GM18867 (cell line): ENCODE measurements at regions not wholly inside any gene's neighbourhood (a gene's known extent, or its start where the extent isn't known, plus 50 kb on each side); places are given as distances from the start of the nearest gene placed in this dataset.

Experiments
- ATAC-seq: cut with Tn5 transposase; IDR thresholded peaks from one replicate; pipeline ENCODE4 v1.9.1; 2021; ENCODE audit warnings: mild to moderate bottlenecking, moderate library complexity; ENCODE audit not compliant: unreplicated experiment

DNA sequence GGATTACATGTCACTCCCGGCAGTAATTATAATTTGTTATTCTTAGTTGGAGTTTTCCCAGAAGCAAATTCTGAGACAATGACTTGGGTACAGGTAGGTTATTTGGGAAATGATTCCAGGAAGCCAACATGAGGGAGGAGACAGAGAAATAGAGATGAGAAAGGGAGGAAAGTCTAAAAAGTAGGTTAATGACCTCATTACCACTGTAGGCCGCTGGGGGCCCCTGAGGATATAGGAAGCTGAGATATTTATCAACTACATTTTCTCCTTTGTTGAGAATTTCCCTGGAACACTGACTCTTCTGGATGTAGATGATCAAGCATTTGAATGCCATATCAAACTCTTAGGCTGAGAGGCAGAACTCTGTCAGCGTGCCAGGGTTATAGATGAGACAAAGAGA is 284.3 kb downstream of the ICOS start:
- ATAC-seq = no peak

DNA sequence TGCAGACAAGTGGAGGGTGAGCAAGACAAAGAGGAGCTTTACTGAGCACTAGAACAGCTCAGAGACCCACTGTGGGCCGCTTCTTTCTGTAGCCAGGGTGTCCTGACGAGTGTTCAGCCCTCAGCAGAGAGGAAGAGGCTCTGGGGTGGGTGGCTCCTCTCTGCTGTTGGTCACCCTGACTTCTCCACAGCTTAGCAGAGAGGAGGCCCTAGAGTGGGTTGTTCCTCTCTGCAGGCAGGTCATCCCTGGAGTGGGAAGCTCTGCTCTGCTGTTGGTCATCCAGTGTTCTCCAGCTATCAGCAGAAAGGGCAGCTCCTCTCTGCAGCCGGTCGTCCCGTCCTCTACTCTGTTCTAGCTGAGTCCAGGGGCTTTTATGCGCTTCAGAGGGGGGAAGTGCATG is 286.5 kb downstream of the ICOS start:
- no peak for ATAC-seq

DNA sequence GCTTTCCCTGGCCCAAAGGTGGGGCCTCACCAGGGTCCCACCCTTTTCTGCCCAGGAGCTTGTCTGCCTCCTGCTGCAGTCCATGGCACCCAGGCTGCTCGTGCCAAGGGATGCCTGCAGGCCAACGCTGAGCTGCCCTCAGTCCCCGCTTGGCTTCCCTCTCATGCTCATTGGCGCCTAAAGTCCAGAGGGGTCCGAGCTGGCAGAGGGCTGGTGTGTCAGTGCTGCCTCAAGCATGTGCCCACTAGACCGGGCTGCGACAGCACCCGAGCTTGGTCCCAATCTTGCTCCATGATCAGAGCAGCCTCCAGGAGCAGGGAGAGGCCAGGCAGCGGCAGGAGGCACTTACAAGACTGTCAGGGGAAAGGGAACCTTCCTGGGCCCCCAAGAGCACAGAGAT is 287.0 kb downstream of the ICOS start:
- no peak for ATAC-seq

DNA sequence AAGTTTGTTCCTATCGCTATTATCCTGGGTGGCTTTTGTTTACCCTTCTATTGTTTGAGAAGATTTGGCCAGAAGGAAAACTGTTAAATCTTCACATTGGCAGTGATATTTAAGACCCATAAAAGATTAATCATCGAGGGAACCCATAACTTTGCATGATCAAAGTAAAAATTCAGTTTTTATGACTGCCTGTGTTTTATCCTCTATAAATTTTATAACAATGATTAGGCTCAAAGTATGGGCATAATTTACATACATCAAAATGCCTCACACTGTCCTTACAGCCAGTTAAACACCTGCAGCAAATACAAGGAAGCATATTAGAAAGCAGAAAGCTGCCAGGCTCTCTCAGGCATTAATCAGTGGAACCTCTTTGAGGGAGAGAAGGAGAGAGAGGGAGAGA is 289.1 kb downstream of the ICOS start:
- no peak for ATAC-seq

DNA sequence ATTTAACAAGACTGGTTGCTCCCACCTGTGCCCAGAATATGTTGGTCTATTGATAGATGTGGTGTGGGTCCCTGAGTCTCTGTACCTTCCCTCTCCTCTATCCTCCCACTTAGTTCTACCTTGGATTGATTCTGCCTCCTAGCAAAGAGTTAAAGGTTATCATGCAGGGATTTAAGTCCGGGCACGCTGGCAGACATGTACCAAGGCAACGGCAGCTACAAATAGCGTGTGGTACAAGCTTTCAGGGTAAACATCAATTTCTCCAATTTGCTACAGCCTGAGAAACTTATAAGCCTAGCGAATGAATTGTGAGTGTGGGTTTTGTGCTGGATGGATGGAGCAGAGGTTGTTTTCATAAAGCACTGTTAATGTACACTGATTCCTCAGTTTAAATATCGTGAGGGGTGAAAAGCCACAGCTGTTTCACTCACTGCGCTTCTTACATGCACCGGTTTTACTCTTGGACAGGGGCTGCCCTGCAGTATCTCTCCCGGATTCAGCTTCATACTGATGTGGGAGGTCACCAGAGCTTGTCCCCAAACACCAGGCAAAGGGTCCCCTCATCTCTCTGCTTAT is 289.8 kb downstream of the ICOS start:
- no peak for ATAC-seq

DNA sequence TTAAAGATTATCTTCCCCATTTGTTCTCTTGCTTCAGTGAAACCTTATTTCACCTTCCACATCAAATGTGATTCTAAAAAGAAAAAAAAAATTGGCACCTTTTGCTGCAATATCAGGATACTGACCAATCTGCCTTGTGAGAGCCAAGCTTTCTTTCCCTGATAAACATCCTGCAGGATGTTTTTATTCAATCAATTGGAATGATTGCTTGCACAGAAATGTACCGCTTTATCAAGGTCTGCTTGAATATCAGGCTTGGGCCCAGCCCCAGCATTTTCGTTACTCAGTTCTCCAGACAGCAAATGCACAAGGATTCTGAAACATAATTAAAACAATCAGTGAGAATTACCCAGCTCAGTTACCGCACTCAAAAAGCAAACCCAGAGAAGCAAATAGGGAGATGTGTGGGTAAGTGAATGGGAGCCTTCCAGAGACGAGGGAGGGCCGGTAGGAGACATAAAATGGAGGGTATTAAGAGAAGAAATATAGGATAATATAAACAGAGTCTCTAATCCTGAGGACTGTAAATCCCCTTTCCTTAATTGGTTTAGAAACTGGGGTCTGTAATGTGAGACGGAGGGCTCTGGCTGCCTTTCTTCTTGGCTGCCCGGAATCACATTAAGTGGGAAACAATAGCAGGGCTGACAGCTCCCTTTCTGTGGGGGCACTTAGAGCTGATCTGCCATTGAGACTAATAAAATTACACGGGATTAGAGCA is 291.8 kb downstream of the ICOS start:
- no peak for ATAC-seq

DNA sequence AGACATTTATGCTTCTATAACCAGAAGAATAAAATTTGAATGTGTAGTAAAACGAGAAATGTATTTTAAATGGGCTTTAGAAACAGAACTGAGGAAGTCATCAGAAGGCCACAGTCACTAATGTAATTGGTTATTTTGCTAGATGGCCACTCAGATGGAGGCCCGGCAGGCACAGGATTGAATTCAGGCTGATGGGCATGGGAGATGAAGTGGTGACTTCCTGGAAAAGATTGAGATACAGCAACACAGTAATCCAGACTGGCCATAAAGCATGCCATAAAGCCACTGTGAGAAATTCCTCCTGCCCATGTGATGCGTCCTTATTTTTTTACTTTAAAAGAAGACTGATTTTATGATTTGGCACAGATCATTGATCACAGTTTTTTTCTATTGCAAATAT is 297.7 kb downstream of the ICOS start:
- ATAC-seq = no peak

DNA sequence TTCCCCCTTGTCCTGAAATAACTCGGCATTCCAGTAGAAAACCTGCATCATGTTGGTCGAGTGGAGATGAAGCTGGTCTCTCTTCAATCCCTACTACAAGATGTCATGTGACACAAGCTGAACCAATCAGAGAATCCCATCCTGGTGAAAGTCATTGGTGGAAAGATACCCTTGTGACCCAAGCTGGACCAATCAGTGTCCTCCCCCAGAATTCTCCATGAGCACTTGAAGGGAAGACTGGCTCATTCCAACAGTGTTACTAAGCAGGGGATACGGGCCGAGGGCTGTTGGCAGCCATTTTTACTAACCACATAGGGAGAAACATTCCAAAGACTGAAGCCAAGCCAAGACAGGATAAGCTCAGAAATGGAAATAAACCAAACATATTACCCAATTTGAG is 298.3 kb downstream of the ICOS start:
- ATAC-seq = no peak

DNA sequence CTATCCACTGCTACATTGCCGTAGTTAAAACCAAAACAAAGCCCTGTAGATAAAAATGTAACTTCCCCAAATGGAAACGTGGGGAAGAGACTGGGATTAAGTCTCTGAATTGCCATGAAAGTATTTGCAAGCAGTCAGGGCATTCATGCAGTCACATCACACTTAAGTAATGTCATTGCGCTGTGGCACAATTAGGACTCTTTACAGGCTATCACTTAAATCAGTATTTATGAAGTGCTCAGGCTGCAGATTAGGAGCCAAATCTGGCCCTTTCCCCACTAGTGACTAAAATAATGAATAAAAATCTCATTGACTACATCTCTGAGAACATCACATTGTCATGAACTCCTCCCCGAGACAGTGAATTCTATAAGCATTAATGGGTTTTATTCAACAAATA is 300.9 kb downstream of the ICOS start:
- ATAC-seq = no peak

DNA sequence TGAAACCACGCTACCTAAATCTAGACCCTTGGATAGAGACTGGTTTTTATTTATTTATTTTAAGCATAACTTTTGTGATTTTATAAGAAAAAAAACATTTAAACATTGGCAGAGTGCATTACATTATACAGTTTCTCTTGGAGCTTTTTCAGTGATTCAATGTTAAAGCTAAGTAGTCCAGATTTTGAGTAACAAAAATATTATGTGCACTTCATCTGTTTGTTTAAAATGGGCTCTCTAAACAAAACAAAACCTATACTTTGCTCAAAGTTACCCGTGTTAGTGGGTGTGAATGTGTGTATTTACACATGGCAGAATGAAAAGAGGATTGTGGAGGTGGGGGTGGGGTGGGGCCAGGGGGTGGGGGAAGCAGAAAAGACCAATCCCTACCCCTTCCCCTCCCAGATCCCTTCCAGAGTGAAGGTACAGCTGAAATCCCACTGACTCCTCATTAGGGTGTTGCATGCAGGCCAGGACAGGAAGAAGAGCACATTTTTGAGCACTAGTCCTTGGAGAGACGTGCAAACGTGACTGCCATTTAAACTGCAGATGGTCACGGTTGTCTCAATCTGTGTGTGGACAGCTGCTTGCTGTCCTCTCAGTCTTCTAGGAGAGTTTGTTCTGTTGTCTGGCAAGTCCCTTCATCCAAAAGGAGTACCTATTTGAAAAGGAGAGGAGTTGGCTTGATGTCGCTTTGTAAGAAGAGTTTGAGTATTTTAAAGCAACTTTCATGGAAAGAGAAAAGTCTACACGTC is 303.0 kb downstream of the ICOS start:
- no peak for ATAC-seq

DNA sequence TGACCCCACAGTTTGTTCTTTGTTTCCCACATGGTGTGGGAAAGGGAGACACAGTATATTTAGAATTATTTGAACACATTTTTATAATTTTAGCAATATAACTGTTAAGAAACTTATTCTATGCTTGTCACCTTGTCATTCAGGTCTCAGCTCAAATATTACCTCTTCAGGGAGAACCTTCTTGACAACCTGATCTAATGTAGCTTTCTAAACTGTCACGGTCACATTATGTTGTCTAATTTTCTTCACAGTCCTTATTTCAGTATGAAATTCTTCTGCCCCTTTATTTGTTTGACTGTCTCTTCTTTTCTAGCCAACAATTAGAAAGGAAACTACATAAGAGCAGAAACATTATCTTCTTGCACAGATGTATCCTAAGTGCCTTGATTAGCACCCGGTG is 304.3 kb upstream of the PARD3B start:
- ATAC-seq = no peak

DNA sequence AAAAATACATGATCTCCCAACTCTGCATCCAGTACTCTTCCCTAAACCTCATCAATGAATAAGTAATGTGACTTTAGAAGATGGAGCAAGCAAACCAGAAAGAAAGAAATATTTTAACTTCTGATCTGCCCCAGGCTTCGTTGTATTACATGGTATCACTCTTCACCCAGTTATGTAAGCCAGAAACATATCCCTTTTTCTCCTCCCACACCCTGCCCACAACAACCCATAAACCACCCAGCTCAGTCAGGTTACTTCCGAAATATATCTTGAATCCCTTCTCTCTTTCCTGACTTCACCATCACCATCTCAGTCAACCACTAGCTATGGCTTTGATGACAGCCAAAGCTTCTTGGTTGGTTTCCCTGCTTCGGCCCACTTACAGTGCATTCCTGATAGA is 295.8 kb upstream of the PARD3B start:
- no peak for ATAC-seq

DNA sequence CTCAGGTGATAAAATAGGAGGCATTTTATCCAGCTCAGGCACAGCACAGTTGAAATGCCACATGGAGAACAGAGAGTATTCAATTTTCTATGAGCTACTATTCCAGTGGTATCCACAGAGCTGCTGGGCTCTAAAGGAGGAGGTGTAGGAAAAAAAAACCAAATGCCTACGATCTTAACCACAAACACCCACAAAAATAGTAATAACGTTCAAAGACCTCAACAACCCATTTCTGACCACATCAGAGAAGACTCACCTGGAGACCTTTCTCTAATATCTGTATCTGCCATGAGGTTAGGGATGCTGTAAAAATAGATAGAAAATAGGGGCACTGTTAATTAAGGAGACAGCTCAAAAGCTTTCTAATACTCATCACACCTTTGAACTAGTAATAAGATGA is 294.6 kb upstream of the PARD3B start:
- peak; percentile 22 for ATAC-seq

DNA sequence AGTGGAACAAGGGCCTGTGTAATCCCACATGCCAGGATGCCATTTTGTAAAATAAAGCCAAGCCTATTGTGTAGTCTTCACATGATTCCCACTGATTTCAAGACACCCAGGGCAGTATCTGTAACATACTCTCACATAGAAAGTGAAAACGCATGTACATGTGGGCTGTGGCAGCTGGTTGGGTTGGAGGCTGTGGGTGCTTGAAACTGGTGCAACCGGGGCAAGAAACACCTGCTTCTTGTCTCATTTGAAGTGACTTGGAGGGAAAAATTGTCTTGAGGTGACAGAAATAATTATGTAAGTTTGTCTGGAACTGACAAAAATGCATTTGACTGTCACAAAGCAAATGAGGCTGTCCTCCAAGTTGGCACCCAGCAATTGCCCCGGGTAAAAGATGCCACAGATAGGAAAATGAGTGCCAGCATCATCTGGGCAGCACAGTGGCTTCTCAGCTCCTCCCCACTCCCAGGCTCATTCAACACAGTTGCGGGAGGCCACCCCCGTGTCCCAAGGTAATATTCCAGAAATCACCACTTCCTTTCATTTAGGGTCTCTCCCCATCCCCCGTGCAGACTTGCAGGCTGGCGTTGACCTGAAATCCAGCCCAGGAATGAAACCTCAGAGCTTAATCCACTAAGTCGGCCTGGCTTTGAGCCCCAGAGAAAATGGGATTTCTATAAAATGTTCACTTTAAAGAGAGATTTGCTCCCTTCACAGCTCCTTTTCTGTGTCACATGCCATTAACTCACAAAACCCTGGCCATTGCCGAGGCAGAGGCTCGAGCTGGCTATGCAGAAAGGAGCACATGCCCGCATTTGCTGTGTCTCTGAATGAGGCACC is 293.9 kb upstream of the PARD3B start:
- ATAC-seq = peak; percentile 82

DNA sequence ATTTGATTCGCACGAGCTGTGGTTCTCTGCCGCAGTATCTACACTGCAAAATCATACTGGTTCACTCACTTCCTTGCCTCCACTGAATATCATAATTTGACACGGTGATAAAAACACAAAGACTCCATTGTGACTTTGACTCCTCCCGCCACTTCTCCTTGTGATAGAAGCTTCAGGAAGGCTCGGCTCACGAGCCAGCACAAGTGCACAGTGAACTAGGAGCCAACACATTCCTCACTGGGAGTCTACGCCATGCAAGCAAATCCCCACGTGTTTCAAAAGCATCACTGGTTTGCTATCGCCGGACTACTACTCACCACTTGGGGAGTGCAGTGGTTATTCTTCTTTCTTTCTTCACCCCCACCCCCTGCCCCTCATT is 293.3 kb upstream of the PARD3B start:
- no peak for ATAC-seq

DNA sequence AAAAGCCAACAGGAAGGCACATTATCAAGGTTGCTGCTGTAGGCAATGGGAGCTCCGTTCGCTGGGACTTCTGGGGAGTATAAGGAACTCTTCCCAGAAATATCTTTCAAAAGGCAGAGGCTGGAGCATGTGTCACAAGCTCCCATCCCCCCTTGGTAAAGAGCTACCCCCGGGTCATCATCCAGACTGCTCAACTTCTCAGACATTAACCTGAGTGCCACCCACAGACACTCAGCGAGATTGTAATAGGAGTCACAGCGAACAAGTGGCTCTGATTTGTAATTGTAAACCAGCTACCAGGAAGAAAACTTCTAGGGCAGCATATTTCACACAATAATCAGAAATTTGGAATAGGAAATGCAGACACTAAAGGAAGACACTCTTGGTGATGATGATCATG is 290.2 kb upstream of the PARD3B start:
- ATAC-seq = no peak

DNA sequence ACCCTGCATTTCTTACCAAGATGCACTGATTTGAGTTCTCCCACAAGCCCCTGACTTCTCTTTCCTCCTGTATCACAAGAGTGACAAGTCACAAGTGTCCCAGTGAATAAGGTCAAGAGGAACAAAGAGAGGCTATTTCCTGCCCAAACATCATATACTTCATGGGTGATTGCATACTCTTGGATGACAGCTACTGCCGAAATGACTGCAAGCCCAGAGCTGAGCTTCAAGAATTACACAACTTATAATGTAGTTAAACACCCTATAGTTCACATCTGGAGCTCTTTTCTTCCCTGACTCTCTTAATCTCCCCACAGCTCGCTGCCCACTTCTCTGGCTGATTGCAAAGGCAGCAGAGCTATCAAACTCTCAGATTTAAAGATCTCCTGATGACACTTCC is 289.7 kb upstream of the PARD3B start:
- no peak for ATAC-seq

DNA sequence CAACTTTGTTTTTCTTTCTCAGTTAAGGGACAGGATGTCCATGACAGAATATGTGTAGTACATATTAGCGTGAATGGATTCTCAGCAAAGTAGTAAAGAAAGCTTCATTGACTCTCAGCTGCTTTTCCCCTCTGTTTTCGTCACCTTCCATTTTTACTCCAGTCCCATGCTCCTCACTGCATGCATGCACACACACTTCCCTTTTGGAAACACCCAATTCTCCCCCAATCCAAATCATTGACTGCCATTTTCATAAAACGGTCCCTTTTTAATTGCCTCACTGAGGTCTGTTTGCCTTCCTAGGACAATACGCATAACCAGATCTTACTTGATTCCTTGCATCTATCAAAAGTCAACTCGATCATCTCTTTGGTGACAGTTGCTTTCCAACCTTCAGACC is 287.5 kb upstream of the PARD3B start:
- no peak for ATAC-seq

DNA sequence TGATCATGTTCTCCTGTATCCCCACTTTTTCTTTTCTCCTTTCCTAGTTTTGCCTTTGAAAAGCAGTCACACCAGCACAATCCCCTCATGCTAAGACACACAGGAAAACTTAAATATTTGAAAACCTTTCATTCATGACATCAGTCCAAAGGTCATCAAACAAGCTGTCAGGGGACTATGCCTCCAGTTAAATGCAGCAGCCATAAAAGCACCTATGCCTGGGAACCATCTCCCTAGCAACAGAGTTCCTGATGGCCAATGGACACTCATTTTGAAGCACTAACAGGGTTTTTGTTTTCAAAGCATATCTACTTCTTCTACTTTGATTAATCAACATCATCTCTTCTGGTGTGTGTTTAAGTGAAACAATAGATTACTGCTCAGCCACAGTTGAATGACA is 286.4 kb upstream of the PARD3B start:
- ATAC-seq = no peak

DNA sequence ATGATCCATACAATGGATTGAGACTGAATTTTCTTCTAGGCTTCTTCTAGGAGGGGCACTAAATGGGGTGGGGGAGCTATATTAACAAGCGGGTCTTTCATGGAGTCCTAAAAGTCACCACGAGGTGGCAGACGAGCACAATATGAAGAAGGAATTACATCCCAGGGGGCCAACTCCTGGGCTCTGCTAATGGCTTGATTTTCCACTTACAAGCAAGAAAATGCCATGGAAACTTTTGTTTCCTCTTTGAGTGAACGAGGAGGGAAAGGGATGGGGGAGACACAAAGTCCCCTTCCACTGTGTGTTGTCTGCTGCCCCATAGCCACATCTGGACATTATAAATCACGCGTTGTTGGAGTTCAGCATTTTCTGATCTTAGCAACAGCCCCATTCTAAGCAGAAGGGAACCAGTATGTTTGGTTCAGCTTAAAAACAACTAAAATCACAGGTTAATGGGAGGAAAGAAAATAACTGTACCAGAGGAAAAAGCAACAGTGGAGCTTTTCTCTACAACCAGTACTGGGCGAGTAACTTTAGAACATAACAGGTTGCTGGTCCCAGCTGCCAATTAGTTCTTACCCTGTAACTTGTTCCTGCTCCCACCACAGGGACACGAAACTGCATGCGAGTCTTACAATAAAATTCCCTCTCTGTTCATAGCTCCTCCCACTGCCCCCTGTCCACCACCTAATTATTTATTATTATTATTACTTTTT is 285.0 kb upstream of the PARD3B start:
- ATAC-seq = peak; percentile 86

DNA sequence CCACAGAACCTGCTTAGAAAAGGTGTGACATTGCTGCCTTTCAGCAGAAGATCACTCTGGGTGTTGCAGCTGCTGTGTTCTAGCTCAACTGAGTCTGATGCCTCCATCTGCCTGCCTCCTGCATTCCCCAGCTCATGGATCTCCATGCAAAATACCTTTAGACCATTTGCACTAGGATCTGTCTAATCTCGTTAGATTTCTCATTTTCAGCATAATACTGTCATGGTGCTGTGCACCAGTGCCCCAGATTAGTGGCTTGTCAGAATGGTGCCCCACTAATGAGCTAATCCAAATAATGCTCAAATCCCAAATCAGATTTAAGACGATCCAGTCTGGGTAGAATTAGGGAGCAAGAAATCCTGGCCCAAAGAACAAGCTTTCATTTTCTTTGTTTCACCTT is 284.4 kb upstream of the PARD3B start:
- no peak for ATAC-seq
